Liver (tissue), 8 donors: ENCODE measurements at regions not wholly inside any gene's neighbourhood (a gene's known extent, or its start where the extent isn't known, plus 50 kb on each side); places are given as distances from the start of the nearest gene placed in this dataset.

ENCODE experiments used
- DNase-seq: peaks from one replicate; pipeline ENCODE4 v3.0.0-alpha.2; 2017; ENCODE audit warnings: low spot score
- H3K27ac ChIP-seq, 2 donors: one replicate each; pipeline ENCODE4 v1.7.0; 2013; ENCODE audit warnings: inconsistent platforms in 2 of 2, low read length in 2 of 2, control low read depth in 1 of 2, low read depth in 1 of 2, mild to moderate bottlenecking in 1 of 2
- H3K27me3 ChIP-seq, 4 donors: one replicate each; pipeline versions ENCODE4 v1.6.1 to v1.7.0; 2013; ENCODE audit warnings: low read length in 3 of 4, inconsistent platforms in 1 of 4, mild to moderate bottlenecking in 1 of 4, moderate library complexity in 1 of 4; ENCODE audit not compliant: control insufficient read depth in 4 of 4, insufficient read depth in 4 of 4
- H3K36me3 ChIP-seq, 4 donors: one replicate each; pipeline versions ENCODE4 v1.6.1 to v1.7.0; 2013; ENCODE audit warnings: low read length in 3 of 4, mild to moderate bottlenecking in 3 of 4, low read depth in 1 of 4, moderate library complexity in 1 of 4; ENCODE audit not compliant: control insufficient read depth in 4 of 4, insufficient read depth in 3 of 4
- H3K4me1 ChIP-seq, 4 donors: one replicate each; pipeline versions ENCODE4 v1.6.1 to v1.7.0; 2013; ENCODE audit warnings: low read length in 3 of 4, mild to moderate bottlenecking in 3 of 4, moderate library complexity in 1 of 4; ENCODE audit not compliant: control insufficient read depth in 4 of 4, insufficient read depth in 4 of 4
- H3K4me3 ChIP-seq, 3 donors: one replicate each; pipeline versions ENCODE4 v1.6.1 to v1.7.0; 2013; ENCODE audit warnings: low read length in 3 of 3, control low read depth in 1 of 3, low read depth in 1 of 3, mild to moderate bottlenecking in 1 of 3
- H3K9ac ChIP-seq, 2 donors: one replicate each; pipeline ENCODE4 v1.7.0; 2013; ENCODE audit warnings: low read length in 2 of 2, mild to moderate bottlenecking in 2 of 2, moderate library complexity in 2 of 2, control low read depth in 1 of 2, low read depth in 1 of 2
- H3K9me3 ChIP-seq, 4 donors: one replicate each; pipeline versions ENCODE4 v1.6.1 to v1.7.0; 2013; ENCODE audit warnings: low read length in 3 of 4; ENCODE audit not compliant: control insufficient read depth in 4 of 4
- ATF3 ChIP-seq: IDR thresholded peaks from 2 replicates; pipeline ENCODE4 v1.6.1; 2016; ENCODE audit warnings: antibody characterized with exemption
- EGR1 ChIP-seq, 2 donors: IDR thresholded peaks; 2 replicates each; pipeline ENCODE4 v1.6.1; 2016 to 2018; ENCODE audit warnings: antibody characterized with exemption in 2 of 2, low read depth in 2 of 2
- FOXA1 ChIP-seq: IDR thresholded peaks from 2 replicates; pipeline ENCODE4 v1.6.1; 2016; ENCODE audit warnings: antibody characterized with exemption
- FOXA2 ChIP-seq: IDR thresholded peaks from 2 replicates; pipeline ENCODE4 v1.6.1; 2016; ENCODE audit warnings: antibody characterized with exemption
- GABPA ChIP-seq, 2 donors: IDR thresholded peaks in 1 of 2; conservative IDR thresholded peaks in 1 of 2; 2 replicates each; pipeline ENCODE4 v1.6.1; 2016; ENCODE audit warnings: antibody characterized with exemption in 2 of 2, mild to moderate bottlenecking in 1 of 2, moderate library complexity in 1 of 2
- HNF4A ChIP-seq, 2 donors: conservative IDR thresholded peaks; 2 replicates each; pipeline ENCODE4 v1.6.1; 2016; ENCODE audit warnings: antibody characterized with exemption in 2 of 2, mild to moderate bottlenecking in 2 of 2
- HNF4G ChIP-seq: IDR thresholded peaks from 2 replicates; pipeline ENCODE4 v1.6.1; 2016; ENCODE audit warnings: antibody characterized with exemption
- JUND ChIP-seq, 2 donors: IDR thresholded peaks; 2 replicates each; pipeline ENCODE4 v1.6.1; 2016; ENCODE audit warnings: antibody characterized with exemption in 2 of 2
- NR2F2 ChIP-seq: IDR thresholded peaks from 2 replicates; pipeline ENCODE4 v1.6.1; 2016; ENCODE audit warnings: antibody characterized with exemption
- RAD21 ChIP-seq, 2 donors: IDR thresholded peaks; 2 replicates each; pipeline ENCODE4 v1.6.1; 2016; ENCODE audit warnings: antibody characterized with exemption in 2 of 2, mild to moderate bottlenecking in 2 of 2
- REST ChIP-seq: IDR thresholded peaks from 2 replicates; pipeline ENCODE4 v1.6.1; 2016; ENCODE audit warnings: antibody characterized with exemption, mild to moderate bottlenecking
- RXRA ChIP-seq, 2 donors: IDR thresholded peaks; 2 replicates each; pipeline ENCODE4 v1.6.1; 2017 to 2018; ENCODE audit warnings: antibody characterized with exemption in 2 of 2, mild to moderate bottlenecking in 1 of 2
- SP1 ChIP-seq: IDR thresholded peaks from 2 replicates; pipeline ENCODE4 v1.6.1; 2018; ENCODE audit warnings: antibody characterized with exemption, mild to moderate bottlenecking
- TAF1 ChIP-seq: conservative IDR thresholded peaks from 2 replicates; pipeline ENCODE4 v1.6.1; 2016; ENCODE audit warnings: antibody characterized with exemption, mild to moderate bottlenecking
- YY1 ChIP-seq: IDR thresholded peaks from 2 replicates; pipeline ENCODE4 v1.6.1; 2016; ENCODE audit warnings: antibody characterized with exemption, mild to moderate bottlenecking
- WGBS: extraction: QIAGEN DNeasy Blood & Tissue Kit; methylation state at CpG from one replicate; pipeline ENCODE4 v1.1.7; 2013; 5-methylcytosine and 5-hydroxymethylcytosine counted together
- TF ChIP-seq, protein P1 (sequence below): IDR thresholded peaks from 2 replicates; pipeline ENCODE4 v1.6.1; 2016; ENCODE audit warnings: antibody characterized with exemption
- TF ChIP-seq, protein P2 (sequence below): IDR thresholded peaks from 2 replicates; pipeline ENCODE4 v1.6.1; 2016; ENCODE audit warnings: antibody characterized with exemption
- TF ChIP-seq, protein P3 (sequence below): fragments of 150-350 bp; IDR thresholded peaks from 2 replicates; pipeline ENCODE4 v1.5.1; 2017; ENCODE audit warnings: improper control_type of control experiment, low read depth, low read length; ENCODE audit not compliant: missing input control
- donor health status: healthy.
- donor health status: healthy.
- donor health status: healthy.
- donor health status: healthy.
- donor health status: healthy.

- Histone ChIP-seq H3K9ac (no peak overlapping the region), H3K9me3 (no peaks in the 10 kb centered on the region), H3K27me3 (no peaks in the 10 kb centered on the region), H3K4me3 (no peak overlapping the region), H3K4me1 (no peaks in the 10 kb centered on the region), H3K36me3 (no peaks in the 10 kb centered on the region), H3K27ac (no peak overlapping the region)
- 28% methylated on average over 1 of the region's 1 CpG for WGBS
- DNase-seq: no peak
- no peak for TF ChIP-seq RAD21 (IDR thresholded peaks at IDR 0.05)
- no peak for TF ChIP-seq HNF4G
- TF ChIP-seq HNF4A (conservative IDR thresholded peaks at IDR 0.05): no peak
- no peak for TF ChIP-seq FOXA2
- no peak for TF ChIP-seq SP1
- no peak for TF ChIP-seq TAF1
- no peak for TF ChIP-seq GABPA (IDR thresholded peaks at IDR 0.05 in 1 of 2, conservative IDR thresholded peaks at IDR 0.05 in 1 of 2)
- no peak for TF ChIP-seq YY1
- no peak for TF ChIP-seq JUND (IDR thresholded peaks at IDR 0.05)
- no peak for TF ChIP-seq FOXA1
- TF ChIP-seq, protein P1, sequence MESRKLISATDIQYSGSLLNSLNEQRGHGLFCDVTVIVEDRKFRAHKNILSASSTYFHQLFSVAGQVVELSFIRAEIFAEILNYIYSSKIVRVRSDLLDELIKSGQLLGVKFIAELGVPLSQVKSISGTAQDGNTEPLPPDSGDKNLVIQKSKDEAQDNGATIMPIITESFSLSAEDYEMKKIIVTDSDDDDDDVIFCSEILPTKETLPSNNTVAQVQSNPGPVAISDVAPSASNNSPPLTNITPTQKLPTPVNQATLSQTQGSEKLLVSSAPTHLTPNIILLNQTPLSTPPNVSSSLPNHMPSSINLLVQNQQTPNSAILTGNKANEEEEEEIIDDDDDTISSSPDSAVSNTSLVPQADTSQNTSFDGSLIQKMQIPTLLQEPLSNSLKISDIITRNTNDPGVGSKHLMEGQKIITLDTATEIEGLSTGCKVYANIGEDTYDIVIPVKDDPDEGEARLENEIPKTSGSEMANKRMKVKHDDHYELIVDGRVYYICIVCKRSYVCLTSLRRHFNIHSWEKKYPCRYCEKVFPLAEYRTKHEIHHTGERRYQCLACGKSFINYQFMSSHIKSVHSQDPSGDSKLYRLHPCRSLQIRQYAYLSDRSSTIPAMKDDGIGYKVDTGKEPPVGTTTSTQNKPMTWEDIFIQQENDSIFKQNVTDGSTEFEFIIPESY: no peak
- TF ChIP-seq, protein P2, sequence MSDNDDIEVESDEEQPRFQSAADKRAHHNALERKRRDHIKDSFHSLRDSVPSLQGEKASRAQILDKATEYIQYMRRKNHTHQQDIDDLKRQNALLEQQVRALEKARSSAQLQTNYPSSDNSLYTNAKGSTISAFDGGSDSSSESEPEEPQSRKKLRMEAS: no peak
- no peak for TF ChIP-seq EGR1 (IDR thresholded peaks at IDR 0.05; ENCODE audit: low read depth in 2 of 2)
- no peak for TF ChIP-seq RXRA (IDR thresholded peaks at IDR 0.05)
- TF ChIP-seq ATF3: no peak
- TF ChIP-seq REST: no peak
Measured at GRCh38 chr6:66355471-66355870, 648.4 kb upstream of the EYS start.

GRCh38 chr6:66344796-66345195 lies 637.8 kb upstream of the EYS start:
- Histone ChIP-seq H3K36me3 (no peaks in the 10 kb centered on the region), H3K27ac (no peak overlapping the region), H3K9ac (no peak overlapping the region), H3K9me3 (no peaks in the 10 kb centered on the region), H3K27me3 (no peaks in the 10 kb centered on the region), H3K4me3 (no peak overlapping the region), H3K4me1 (no peaks in the 10 kb centered on the region)
- TF ChIP-seq, protein P1: no peak
- TF ChIP-seq HNF4G (no peak), JUND (IDR thresholded peaks at IDR 0.05) (no peak), ATF3 (no peak), FOXA1 (no peak), NR2F2 (no peak), SP1 (no peak), GABPA (IDR thresholded peaks at IDR 0.05 in 1 of 2, conservative IDR thresholded peaks at IDR 0.05 in 1 of 2) (no peak), EGR1 (IDR thresholded peaks at IDR 0.05; ENCODE audit: low read depth in 2 of 2) (no peak)
- TF ChIP-seq, protein P3, sequence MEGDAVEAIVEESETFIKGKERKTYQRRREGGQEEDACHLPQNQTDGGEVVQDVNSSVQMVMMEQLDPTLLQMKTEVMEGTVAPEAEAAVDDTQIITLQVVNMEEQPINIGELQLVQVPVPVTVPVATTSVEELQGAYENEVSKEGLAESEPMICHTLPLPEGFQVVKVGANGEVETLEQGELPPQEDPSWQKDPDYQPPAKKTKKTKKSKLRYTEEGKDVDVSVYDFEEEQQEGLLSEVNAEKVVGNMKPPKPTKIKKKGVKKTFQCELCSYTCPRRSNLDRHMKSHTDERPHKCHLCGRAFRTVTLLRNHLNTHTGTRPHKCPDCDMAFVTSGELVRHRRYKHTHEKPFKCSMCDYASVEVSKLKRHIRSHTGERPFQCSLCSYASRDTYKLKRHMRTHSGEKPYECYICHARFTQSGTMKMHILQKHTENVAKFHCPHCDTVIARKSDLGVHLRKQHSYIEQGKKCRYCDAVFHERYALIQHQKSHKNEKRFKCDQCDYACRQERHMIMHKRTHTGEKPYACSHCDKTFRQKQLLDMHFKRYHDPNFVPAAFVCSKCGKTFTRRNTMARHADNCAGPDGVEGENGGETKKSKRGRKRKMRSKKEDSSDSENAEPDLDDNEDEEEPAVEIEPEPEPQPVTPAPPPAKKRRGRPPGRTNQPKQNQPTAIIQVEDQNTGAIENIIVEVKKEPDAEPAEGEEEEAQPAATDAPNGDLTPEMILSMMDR: no peak
- TF ChIP-seq, protein P2: no peak
- no peak for DNase-seq
- WGBS: 63% methylated on average over 2 of the region's 2 CpGs
